DOHH2 (cell line): ENCODE measurements at regions not wholly inside any gene's neighbourhood (a gene's known extent, or its start where the extent isn't known, plus 50 kb on each side); places are given as distances from the start of the nearest gene placed in this dataset.

Experiments used
- H3F3A ChIP-seq: fragments of 200-600 bp; sonication (generic), shearing (Covaris generic); 2 replicates; pipeline ENCODE4 v1.6.0; 2016; ENCODE audit warnings: antibody characterized with exemption, mild to moderate bottlenecking; ENCODE audit not compliant: control insufficient read depth, insufficient read depth
- H3K27ac ChIP-seq: fragments of 200-600 bp; sonication (generic); 2 replicates; pipeline ENCODE4 v1.5.1; 2014; ENCODE audit warnings: low read depth, mild to moderate bottlenecking, low read length, moderate library complexity
- H3K27me3 ChIP-seq: fragments of 200-600 bp; sonication (generic); 2 replicates; pipeline ENCODE4 v1.6.1; 2014; ENCODE audit warnings: mild to moderate bottlenecking, low read length, mixed read lengths; ENCODE audit not compliant: control insufficient read depth
- H3K36me3 ChIP-seq: fragments of 200-600 bp; sonication (generic); 2 replicates; pipeline ENCODE4 v1.6.1; 2014; ENCODE audit warnings: mild to moderate bottlenecking, low read length, moderate library complexity, mixed read lengths; ENCODE audit not compliant: control insufficient read depth
- H3K4me1 ChIP-seq: fragments of 200-600 bp; sonication (generic); 2 replicates; pipeline ENCODE4 v1.6.1; 2014; ENCODE audit warnings: mild to moderate bottlenecking, low read length, mixed read lengths; ENCODE audit not compliant: control insufficient read depth
- H3K4me2 ChIP-seq: fragments of 200-600 bp; sonication (generic); 2 replicates; pipeline ENCODE4 v1.6.0; 2014; ENCODE audit warnings: mild to moderate bottlenecking, low read length, moderate library complexity
- H3K4me3 ChIP-seq: fragments of 200-600 bp; sonication (generic); 2 replicates; pipeline ENCODE4 v1.5.1; 2014; ENCODE audit warnings: mild to moderate bottlenecking, low read length, mixed read lengths
- H3K79me2 ChIP-seq: fragments of 200-600 bp; sonication (generic); 2 replicates; pipeline ENCODE4 v1.6.1; 2014; ENCODE audit warnings: mild to moderate bottlenecking, low read length, mixed read lengths; ENCODE audit not compliant: control insufficient read depth
- H3K9me2 ChIP-seq: fragments of 200-600 bp; sonication (generic); replicated peaks from 2 replicates; pipeline ENCODE4 v1.6.1; 2014; ENCODE audit warnings: mild to moderate bottlenecking, low read length, mixed read lengths; ENCODE audit not compliant: control insufficient read depth
- H3K9me3 ChIP-seq: fragments of 200-600 bp; sonication (generic); 2 replicates; pipeline ENCODE4 v1.6.1; 2014; ENCODE audit warnings: antibody characterized with exemption, low read length, mixed read lengths; ENCODE audit not compliant: control insufficient read depth, insufficient read depth
- H4K20me1 ChIP-seq: fragments of 200-600 bp; sonication (generic); 2 replicates; pipeline ENCODE4 v1.6.0; 2014; ENCODE audit warnings: low read depth, mild to moderate bottlenecking, antibody characterized with exemption, low read length, moderate library complexity; ENCODE audit not compliant: control insufficient read depth, insufficient read depth
- CTCF ChIP-seq: fragments of 200-600 bp; sonication (generic); IDR thresholded peaks from one replicate; pipeline ENCODE4 v1.5.1; 2014; ENCODE audit warnings: antibody characterized with exemption, mild to moderate bottlenecking, low read depth, low read length; ENCODE audit not compliant: poor library complexity, severe bottlenecking
- EZH2phosphoT487 ChIP-seq: fragments of 200-600 bp; sonication (generic); IDR thresholded peaks from 2 replicates; pipeline ENCODE4 v1.6.1; 2017; ENCODE audit warnings: borderline replicate concordance, mild to moderate bottlenecking, antibody characterized with exemption, low read length, moderate library complexity, mixed read lengths

GRCh38 chr3:111428301-111428700 lies 113.7 kb upstream of the CD96 start:
- H3F3A ChIP-seq = no peaks in the 10 kb centered on the region
- no peaks in the 10 kb centered on the region for H3K27me3 ChIP-seq
- TF ChIP-seq EZH2phosphoT487 (no peak), CTCF (no peak)
- H3K27ac ChIP-seq = no peak overlapping the region
- no peaks in the 10 kb centered on the region for H4K20me1 ChIP-seq
- H3K4me3 ChIP-seq = no peak overlapping the region
- no peaks in the 10 kb centered on the region for H3K9me3 ChIP-seq
- no peaks in the 10 kb centered on the region for H3K9me2 ChIP-seq
- H3K4me1 ChIP-seq = no peaks in the 10 kb centered on the region
- H3K4me2 ChIP-seq = no peak overlapping the region
- no peaks in the 10 kb centered on the region for H3K36me3 ChIP-seq
- no peaks in the 10 kb centered on the region for H3K79me2 ChIP-seq

GRCh38 chr3:111434941-111435622 lies 106.9 kb upstream of the CD96 start:
- no peaks in the 10 kb centered on the region for H3K9me3 ChIP-seq
- H3K79me2 ChIP-seq = no peaks in the 10 kb centered on the region
- no peaks in the 10 kb centered on the region for H3K4me1 ChIP-seq
- TF ChIP-seq CTCF (no peak), EZH2phosphoT487 (no peak)
- H3K27ac ChIP-seq = no peak overlapping the region
- no peaks in the 10 kb centered on the region for H3K9me2 ChIP-seq
- H3K27me3 ChIP-seq = no peaks in the 10 kb centered on the region
- no peak overlapping the region for H3K4me2 ChIP-seq
- no peaks in the 10 kb centered on the region for H3F3A ChIP-seq
- no peak overlapping the region for H3K4me3 ChIP-seq
- no peaks in the 10 kb centered on the region for H4K20me1 ChIP-seq
- no peaks in the 10 kb centered on the region for H3K36me3 ChIP-seq

- Histone ChIP-seq H3F3A (no peaks in the 10 kb centered on the region), H3K4me1 (no peaks in the 10 kb centered on the region), H3K79me2 (no peaks in the 10 kb centered on the region), H3K4me3 (no peak overlapping the region), H3K27me3 (no peaks in the 10 kb centered on the region), H3K36me3 (no peaks in the 10 kb centered on the region), H3K9me3 (no peaks in the 10 kb centered on the region), H3K27ac (no peak overlapping the region), H3K4me2 (no peak overlapping the region), H4K20me1 (no peaks in the 10 kb centered on the region), H3K9me2 (no peaks in the 10 kb centered on the region)
- TF ChIP-seq CTCF (no peak), EZH2phosphoT487 (no peak)
Observed at GRCh38 chr3:111438283-111438682, 103.7 kb upstream of the CD96 start.
